IMR-90 (cell line): ENCODE measurements at regions not wholly inside any gene's neighbourhood (a gene's known extent, or its start where the extent isn't known, plus 50 kb on each side); places are given as distances from the start of the nearest gene placed in this dataset.
"Not testable (repeated sequence)": the region's sequence is repeated elsewhere in the genome, so short reads cannot be mapped to it uniquely, and the experiment has no call there.

Experiments used
- ATAC-seq: fragments of 200-7000 bp; cut with Tn5 transposase; 2 replicates; pipeline ENCODE4 v1.9.1; 2020; ENCODE audit warnings: low read depth, mild to moderate bottlenecking, moderate library complexity
- BruUV-seq: library from RNA; stranded (reverse); fragments of 400-500 nt; replicated peaks from 2 replicates; lab custom pipeline; 2021; lab: Mats Ljungman, UMichigan
- CTCF ChIA-PET: fragments of 300-600 bp; formaldehyde crosslinking; extraction: SDS; loops from one replicate; lab custom pipeline; 2021; ENCODE audit warnings: antibody characterized with exemption; lab: Yijun Ruan, JAX
- POLR2A ChIA-PET: fragments of 300-600 bp; sonication (Branson Sonifier 250); formaldehyde crosslinking; loops from one replicate; lab custom pipeline; 2022; ENCODE audit warnings: antibody characterized with exemption; ENCODE audit not compliant: unreplicated experiment; lab: Charles Lee
- DNase-seq: peaks from one replicate; pipeline ENCODE4 v3.0.0; 2013
- H2AFZ ChIP-seq: replicated peaks from 2 replicates; pipeline ENCODE3; 2013; ENCODE audit warnings: low read length, mild to moderate bottlenecking; ENCODE audit not compliant: poor library complexity
- H2AK5ac ChIP-seq: 2 replicates; pipeline ENCODE4 v1.6.1; 2013; ENCODE audit warnings: low read depth, low read length, inconsistent platforms
- H2AK9ac ChIP-seq: replicated peaks from 2 replicates; pipeline ENCODE3; 2013; ENCODE audit warnings: mild to moderate bottlenecking, low read depth, low read length, moderate library complexity; ENCODE audit not compliant: poor library complexity
- H2BK120ac ChIP-seq: 2 replicates; pipeline ENCODE4 v1.6.1; 2013; ENCODE audit warnings: low read depth, low read length, inconsistent platforms
- H2BK15ac ChIP-seq: 3 replicates; pipeline ENCODE4 v1.6.1; 2013; ENCODE audit warnings: low read depth, low read length, inconsistent platforms
- H2BK20ac ChIP-seq: 2 replicates; pipeline ENCODE4 v1.6.1; 2013; ENCODE audit warnings: low read depth, mild to moderate bottlenecking, inconsistent platforms, low read length, moderate library complexity
- H2BK5ac ChIP-seq: 2 replicates; pipeline ENCODE4 v1.6.1; 2013; ENCODE audit warnings: mild to moderate bottlenecking, low read depth, low read length, inconsistent platforms; ENCODE audit not compliant: poor library complexity, severe bottlenecking
- H3K14ac ChIP-seq: replicated peaks from 2 replicates; pipeline ENCODE4 v1.6.1; 2013; ENCODE audit warnings: low read depth, low read length, inconsistent platforms
- H3K18ac ChIP-seq: 2 replicates; pipeline ENCODE4 v1.6.1; 2013; ENCODE audit warnings: low read depth, low read length, control low read depth
- H3K23ac ChIP-seq: 2 replicates; pipeline ENCODE4 v1.6.1; 2013; ENCODE audit warnings: low read depth, low read length, inconsistent platforms
- H3K27ac ChIP-seq: 2 replicates; pipeline ENCODE4 v1.5.1; 2013; ENCODE audit warnings: mild to moderate bottlenecking, control low read depth, low read length; ENCODE audit not compliant: insufficient read depth
- H3K27me3 ChIP-seq: 2 replicates; pipeline ENCODE4 v1.6.1; 2013; ENCODE audit warnings: low read length; ENCODE audit not compliant: control insufficient read depth, insufficient read depth
- H3K36me3 ChIP-seq: 2 replicates; pipeline ENCODE4 v1.6.1; 2013; ENCODE audit warnings: low read length, mixed read lengths; ENCODE audit not compliant: control insufficient read depth, insufficient read depth
- H3K4ac ChIP-seq: 2 replicates; pipeline ENCODE4 v1.6.1; 2013; ENCODE audit warnings: low read depth, low read length, inconsistent platforms
- H3K4me1 ChIP-seq: 2 replicates; pipeline ENCODE4 v1.6.1; 2013; ENCODE audit warnings: low read length, mixed read lengths; ENCODE audit not compliant: control insufficient read depth, insufficient read depth
- H3K4me2 ChIP-seq: 2 replicates; pipeline ENCODE4 v1.6.1; 2013; ENCODE audit warnings: low read depth, mild to moderate bottlenecking, control low read depth, low read length, moderate library complexity
- H3K4me3 ChIP-seq: 2 replicates; pipeline ENCODE4 v1.5.1; 2013; ENCODE audit warnings: low read depth, mild to moderate bottlenecking, control low read depth, low read length, moderate library complexity; ENCODE audit not compliant: insufficient read depth
- H3K56ac ChIP-seq: 2 replicates; pipeline ENCODE4 v1.6.1; 2013; ENCODE audit warnings: low read length, inconsistent platforms; ENCODE audit not compliant: insufficient read depth; ENCODE audit errors: extremely low read depth
- H3K79me1 ChIP-seq, 2 experiments: 2 replicates each; pipeline ENCODE4 v1.6.1; 2013; ENCODE audit warnings: low read length in 2 of 2, inconsistent platforms in 1 of 2, low read depth in 1 of 2
- H3K9ac ChIP-seq: 2 replicates; pipeline ENCODE4 v1.6.1; 2013; ENCODE audit warnings: low read depth, low read length, control low read depth
- H3K9me1 ChIP-seq: 2 replicates; pipeline ENCODE4 v1.6.1; 2013; ENCODE audit warnings: low read length, inconsistent platforms; ENCODE audit not compliant: insufficient read depth
- H3K9me3 ChIP-seq: 2 replicates; pipeline ENCODE4 v1.6.1; 2013; ENCODE audit warnings: low read length; ENCODE audit not compliant: control insufficient read depth, insufficient read depth
- H4K20me1 ChIP-seq: 2 replicates; pipeline ENCODE4 v1.6.1; 2013; ENCODE audit warnings: low read length, inconsistent platforms; ENCODE audit not compliant: insufficient read depth
- H4K5ac ChIP-seq: 2 replicates; pipeline ENCODE4 v1.6.1; 2013; ENCODE audit warnings: mild to moderate bottlenecking, low read depth, low read length, control low read depth
- H4K8ac ChIP-seq, 2 experiments: 2 replicates each; pipeline ENCODE4 v1.6.1; 2013; ENCODE audit warnings: low read depth in 2 of 2, low read length in 2 of 2, control low read depth in 1 of 2, inconsistent platforms in 1 of 2
- H4K91ac ChIP-seq: 2 replicates; pipeline ENCODE4 v1.6.1; 2013; ENCODE audit warnings: low read depth, low read length, inconsistent platforms; ENCODE audit not compliant: insufficient read depth
- WGBS, 2 experiments: methylation state at CpG; one replicate each; pipeline versions ENCODE4 v1.1.5 to v1.1.7; 2013; ENCODE audit warnings: missing lambda C conversion rate in 2 of 2; ENCODE audit not compliant: insufficient read length in 1 of 2; ENCODE audit errors: extremely low coverage in 2 of 2; 5-methylcytosine and 5-hydroxymethylcytosine counted together
- dilution Hi-C: fragments of 300-500 bp; cut with HindIII; formaldehyde crosslinking; loops from one replicate; pipeline ENCODE4 v1.14.3; 2018; ENCODE audit warnings: low sequenced_read_pairs; ENCODE audit not compliant: unreplicated experiment
- in situ Hi-C: fragments of 300-500 bp; cut with MboI; formaldehyde crosslinking; loops from 3 replicates; pipeline ENCODE4 v1.14.3; 2019; ENCODE audit warnings: low sequenced_read_pairs, inconsistent platforms, mixed read lengths
- intact Hi-C: fragments of 100-400 bp; cut with micrococcal nuclease; formaldehyde crosslinking; loops from 2 replicates; pipeline ENCODE4 v1.10.0; 2022

DNA sequence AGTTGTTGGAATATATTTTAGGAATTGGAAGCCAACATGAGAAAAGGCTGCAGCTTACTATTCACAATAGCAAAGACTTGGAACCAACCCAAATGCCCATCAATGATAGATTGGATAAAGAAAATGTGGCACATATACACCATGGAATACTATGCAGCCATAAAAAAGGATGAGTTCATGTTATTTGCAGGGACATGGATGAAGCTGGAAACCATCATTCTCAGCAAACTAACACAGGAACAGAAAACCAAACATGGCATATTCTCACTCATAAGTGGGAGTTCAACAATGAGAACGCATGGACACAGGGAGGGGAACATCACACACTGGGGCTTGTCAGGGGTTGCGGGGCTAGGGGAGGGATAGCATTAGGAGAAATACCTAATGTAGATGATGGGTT lies 192.1 kb upstream of the ANK3 start:
- in situ Hi-C loops, H2AK5ac ChIP-seq, H4K5ac ChIP-seq, H2BK20ac ChIP-seq, H2AK9ac ChIP-seq, POLR2A ChIA-PET, CTCF ChIA-PET, H3K9me3 ChIP-seq, H4K8ac ChIP-seq, H3K18ac ChIP-seq, H3K9me1 ChIP-seq, DNase-seq, H2BK120ac ChIP-seq, H3K56ac ChIP-seq, ATAC-seq, dilution Hi-C loops, H3K36me3 ChIP-seq, H3K27me3 ChIP-seq, H3K23ac ChIP-seq, H3K4ac ChIP-seq, H4K91ac ChIP-seq, H3K27ac ChIP-seq, H3K4me2 ChIP-seq, H3K14ac ChIP-seq, H3K79me1 ChIP-seq, BruUV-seq, H3K4me3 ChIP-seq, H3K4me1 ChIP-seq, intact Hi-C loops, H2BK15ac ChIP-seq, H2BK5ac ChIP-seq, H4K20me1 ChIP-seq, H2AFZ ChIP-seq, H3K9ac ChIP-seq: not testable (repeated sequence)
- WGBS, 2 experiments, result no CpG with 5 or more reads among the region's 2 CpGs
